ENCODE measurements at regions not wholly inside any gene's neighbourhood (a gene's known extent, or its start where the extent isn't known, plus 50 kb on each side); places are given as distances from the start of the nearest gene placed in this dataset.

GRCh38 chr2:137729305-137729704 lies 235.0 kb upstream of the HNMT start:
- no peak for DNase-seq

GRCh38 chr2:137737559-137737958 lies 226.7 kb upstream of the HNMT start:
- no peak for DNase-seq

- no peak for DNase-seq
These were observed 222.4 kb upstream of the HNMT start for GRCh38 chr2:137741784-137742362.

GRCh38 chr2:137747509-137747908 lies 216.8 kb upstream of the HNMT start:
- no peak for DNase-seq

GRCh38 chr2:137748533-137748932 lies 215.7 kb upstream of the HNMT start:
- DNase-seq, result no peak

GRCh38 chr2:137764646-137765045 lies 199.6 kb upstream of the HNMT start:
- DNase-seq, result no peak

- no peak for DNase-seq
These were observed 194.9 kb upstream of the HNMT start for GRCh38 chr2:137769406-137769805.

GRCh38 chr2:137770166-137770565 lies 194.1 kb upstream of the HNMT start:
- DNase-seq, result no peak

GRCh38 chr2:137771064-137771463 lies 193.2 kb upstream of the HNMT start:
- no peak for DNase-seq

- no peak for DNase-seq
These were observed 191.8 kb upstream of the HNMT start for GRCh38 chr2:137772451-137772850.

GRCh38 chr2:137775529-137775928 lies 188.7 kb upstream of the HNMT start:
- DNase-seq, result no peak

GRCh38 chr2:137776697-137777096 lies 187.6 kb upstream of the HNMT start:
- no peak for DNase-seq

GRCh38 chr2:137797641-137798040 lies 166.6 kb upstream of the HNMT start:
- DNase-seq, result no peak

GRCh38 chr2:137799600-137799999 lies 164.7 kb upstream of the HNMT start:
- DNase-seq, result no peak

GRCh38 chr2:137800386-137800785 lies 163.9 kb upstream of the HNMT start:
- no peak for DNase-seq

- no peak for DNase-seq
These were observed 163.0 kb upstream of the HNMT start for GRCh38 chr2:137801228-137801627.

GRCh38 chr2:137802038-137802437 lies 162.2 kb upstream of the HNMT start:
- DNase-seq, result no peak

- DNase-seq, result no peak
These were observed 158.0 kb upstream of the HNMT start for GRCh38 chr2:137806068-137806805.

GRCh38 chr2:137809252-137809651 lies 155.0 kb upstream of the HNMT start:
- no peak for DNase-seq

- no peak for DNase-seq
These were observed 154.4 kb upstream of the HNMT start for GRCh38 chr2:137809837-137810236.

GRCh38 chr2:137812517-137812916 lies 151.8 kb upstream of the HNMT start:
- DNase-seq, result no peak

GRCh38 chr2:137813176-137813575 lies 151.1 kb upstream of the HNMT start:
- DNase-seq, result no peak

- no peak for DNase-seq
These were observed 147.2 kb upstream of the HNMT start for GRCh38 chr2:137817058-137817457.

- no peak for DNase-seq
These were observed 141.1 kb upstream of the HNMT start for GRCh38 chr2:137823196-137823595.

- DNase-seq, result no peak
These were observed 139.8 kb upstream of the HNMT start for GRCh38 chr2:137824501-137824900.
